WERI-Rb-1 (cell line): ENCODE measurements at regions not wholly inside any gene's neighbourhood (a gene's known extent, or its start where the extent isn't known, plus 50 kb on each side); places are given as distances from the start of the nearest gene placed in this dataset.

Experiments used
- DNase-seq: peaks from one replicate; pipeline ENCODE4 v3.0.0-alpha.2; 2020
- H3K27ac ChIP-seq: fragments of 250-450 bp; sonication (Bioruptor Pico); 2 replicates; pipeline ENCODE4 v1.5.1; 2020; ENCODE audit warnings: mild to moderate bottlenecking, moderate library complexity
- H3K27me3 ChIP-seq: fragments of 250-450 bp; sonication (Bioruptor Pico); 2 replicates; pipeline ENCODE4 v1.5.1; 2021; ENCODE audit warnings: mild to moderate bottlenecking, low read depth, moderate library complexity; ENCODE audit not compliant: insufficient read depth, severe bottlenecking
- H3K36me3 ChIP-seq: fragments of 250-450 bp; sonication (Bioruptor Pico); 2 replicates; pipeline ENCODE4 v1.5.1; 2020; ENCODE audit warnings: mild to moderate bottlenecking, moderate library complexity
- H3K4me3 ChIP-seq: 2 replicates; pipeline ENCODE4 v1.5.1; 2011; ENCODE audit warnings: low read depth, mild to moderate bottlenecking, control low read depth, low read length
- H3K9me3 ChIP-seq: fragments of 250-450 bp; sonication (Bioruptor Pico); 2 replicates; pipeline ENCODE4 v1.5.1; 2021; ENCODE audit warnings: mild to moderate bottlenecking, moderate library complexity; ENCODE audit not compliant: severe bottlenecking
- TF ChIP-seq, protein P1 (sequence below): IDR thresholded peaks from 2 replicates; pipeline ENCODE4 v1.5.1; 2011; ENCODE audit warnings: low read depth, mild to moderate bottlenecking, control low read depth, inconsistent platforms, low read length

DNA sequence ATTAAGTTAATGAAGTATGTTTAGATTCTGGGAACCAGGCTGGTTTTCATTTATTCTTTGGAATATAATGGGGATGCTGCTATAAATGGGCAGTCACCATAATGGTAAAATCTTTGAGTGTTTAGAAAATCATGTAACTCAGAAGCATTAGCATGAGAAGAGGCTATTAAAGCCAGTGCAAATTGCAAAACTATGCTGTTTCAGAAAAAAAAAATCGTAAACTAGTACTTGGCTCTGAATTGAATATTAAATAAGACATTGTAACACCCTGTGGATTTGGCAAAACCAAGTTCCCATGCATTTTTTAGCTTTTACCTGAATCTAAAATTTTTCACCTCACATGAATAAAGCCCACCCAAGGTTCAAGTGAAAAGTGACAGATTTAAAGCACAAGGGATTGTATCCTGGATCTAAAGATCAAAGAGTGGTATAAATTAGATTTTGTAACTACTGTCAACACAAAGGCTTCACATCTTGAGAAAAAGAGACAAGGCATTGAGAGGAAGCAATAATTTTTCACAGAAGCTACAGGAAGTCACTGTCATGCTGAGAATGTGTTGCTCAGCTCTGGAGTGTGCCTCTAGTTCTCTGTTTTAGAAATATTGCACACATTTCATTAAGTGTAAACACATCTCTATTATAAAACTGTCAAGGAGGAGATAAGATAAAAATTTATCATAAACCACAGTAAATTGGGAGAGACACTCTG, 142.2 kb downstream of the ABCA8 start:
- Histone ChIP-seq H3K27me3 (no peaks in the 10 kb centered on the region), H3K27ac (no peak overlapping the region), H3K9me3 (peaks cover 6% of the 10 kb centered on the region), H3K36me3 (no peaks in the 10 kb centered on the region), H3K4me3 (no peak overlapping the region)
- DNase-seq: no peak
- TF ChIP-seq, protein P1, sequence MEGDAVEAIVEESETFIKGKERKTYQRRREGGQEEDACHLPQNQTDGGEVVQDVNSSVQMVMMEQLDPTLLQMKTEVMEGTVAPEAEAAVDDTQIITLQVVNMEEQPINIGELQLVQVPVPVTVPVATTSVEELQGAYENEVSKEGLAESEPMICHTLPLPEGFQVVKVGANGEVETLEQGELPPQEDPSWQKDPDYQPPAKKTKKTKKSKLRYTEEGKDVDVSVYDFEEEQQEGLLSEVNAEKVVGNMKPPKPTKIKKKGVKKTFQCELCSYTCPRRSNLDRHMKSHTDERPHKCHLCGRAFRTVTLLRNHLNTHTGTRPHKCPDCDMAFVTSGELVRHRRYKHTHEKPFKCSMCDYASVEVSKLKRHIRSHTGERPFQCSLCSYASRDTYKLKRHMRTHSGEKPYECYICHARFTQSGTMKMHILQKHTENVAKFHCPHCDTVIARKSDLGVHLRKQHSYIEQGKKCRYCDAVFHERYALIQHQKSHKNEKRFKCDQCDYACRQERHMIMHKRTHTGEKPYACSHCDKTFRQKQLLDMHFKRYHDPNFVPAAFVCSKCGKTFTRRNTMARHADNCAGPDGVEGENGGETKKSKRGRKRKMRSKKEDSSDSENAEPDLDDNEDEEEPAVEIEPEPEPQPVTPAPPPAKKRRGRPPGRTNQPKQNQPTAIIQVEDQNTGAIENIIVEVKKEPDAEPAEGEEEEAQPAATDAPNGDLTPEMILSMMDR: no peak

DNA sequence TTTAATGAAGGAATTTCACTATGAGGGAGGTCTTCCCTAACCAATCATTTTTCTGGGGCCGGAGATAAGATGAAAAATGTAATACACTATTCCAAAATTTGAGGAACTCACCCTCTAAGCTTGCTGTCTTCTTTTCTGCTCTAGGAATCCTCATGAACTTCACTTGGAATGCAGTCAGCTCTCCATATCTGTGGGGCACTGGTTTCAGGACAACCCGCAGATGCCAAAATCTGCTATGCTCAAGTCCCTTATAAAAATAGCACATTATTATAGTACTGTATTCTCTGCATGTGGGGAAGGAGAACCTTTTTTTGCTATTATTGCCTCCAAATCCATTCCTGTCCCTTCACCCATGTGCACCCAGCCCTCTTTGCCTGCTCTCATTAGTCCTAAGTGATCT, 146.0 kb downstream of the ABCA8 start:
- peaks cover 6% of the 10 kb centered on the region for H3K9me3 ChIP-seq
- TF ChIP-seq, protein P1: no peak
- no peak for DNase-seq
- H3K27ac ChIP-seq: no peak overlapping the region
- no peak overlapping the region for H3K4me3 ChIP-seq
- H3K27me3 ChIP-seq: no peaks in the 10 kb centered on the region
- H3K36me3 ChIP-seq: no peaks in the 10 kb centered on the region

- Histone ChIP-seq H3K4me3 (no peak overlapping the region), H3K27me3 (no peaks in the 10 kb centered on the region), H3K9me3 (peaks cover 6% of the 10 kb centered on the region), H3K27ac (no peak overlapping the region), H3K36me3 (no peaks in the 10 kb centered on the region)
- no peak for DNase-seq
- TF ChIP-seq, protein P1: no peak
Observed at GRCh38 chr17:68807998-68808772, 147.0 kb downstream of the ABCA8 start.

GRCh38 chr17:68805609-68806008, 149.6 kb downstream of the ABCA8 start:
- no peak for DNase-seq
- Histone ChIP-seq H3K27me3 (no peaks in the 10 kb centered on the region), H3K27ac (no peak overlapping the region), H3K36me3 (no peaks in the 10 kb centered on the region), H3K9me3 (no peaks in the 10 kb centered on the region), H3K4me3 (no peak overlapping the region)
- TF ChIP-seq, protein P1: no peak

- Histone ChIP-seq H3K9me3 (no peaks in the 10 kb centered on the region), H3K4me3 (no peak overlapping the region), H3K36me3 (no peaks in the 10 kb centered on the region), H3K27me3 (no peaks in the 10 kb centered on the region), H3K27ac (no peak overlapping the region)
- TF ChIP-seq, protein P1: no peak
- DNase-seq: no peak
Observed at GRCh38 chr17:68804777-68805520, 150.2 kb downstream of the ABCA8 start.
